SK-N-MC (cell line): ENCODE measurements at regions not wholly inside any gene's neighbourhood (a gene's known extent, or its start where the extent isn't known, plus 50 kb on each side); places are given as distances from the start of the nearest gene placed in this dataset.
"Not testable (repeated sequence)": the region's sequence is repeated elsewhere in the genome, so short reads cannot be mapped to it uniquely, and the experiment has no call there.

Experiments
- DNase-seq: peaks from one replicate; pipeline ENCODE4 v3.0.0-alpha.2; 2011; ENCODE audit warnings: low read depth, low spot score
- H3K27ac ChIP-seq: fragments of 200-600 bp; sonication (generic); 2 replicates; pipeline ENCODE4 v1.5.1; 2016; ENCODE audit warnings: mixed run types
- H3K36me3 ChIP-seq: fragments of 200-600 bp; sonication (generic); 2 replicates; pipeline ENCODE4 v1.6.1; 2017; ENCODE audit warnings: antibody characterized with exemption, low read length, mixed read lengths; ENCODE audit not compliant: insufficient read depth
- H3K4me3 ChIP-seq: fragments of 200-600 bp; sonication (generic); 2 replicates; pipeline ENCODE4 v1.5.1; 2016
- H3K9ac ChIP-seq: fragments of 200-600 bp; sonication (generic); 2 replicates; pipeline ENCODE4 v1.8.0; 2017; ENCODE audit warnings: mixed run types, mixed read lengths; ENCODE audit not compliant: insufficient read length
- H3K9me3 ChIP-seq: fragments of 200-600 bp; sonication (generic); 2 replicates; pipeline ENCODE4 v1.6.1; 2017; ENCODE audit warnings: low read depth, mild to moderate bottlenecking, antibody characterized with exemption, low read length, moderate library complexity, mixed read lengths
- EZH2 ChIP-seq: fragments of 200-600 bp; sonication (generic); IDR thresholded peaks from one replicate; pipeline ENCODE4 v1.6.1; 2017; ENCODE audit warnings: antibody characterized with exemption
- FOXP2 ChIP-seq: optimal IDR thresholded peaks from 2 replicates; pipeline ENCODE3; 2011; ENCODE audit warnings: mild to moderate bottlenecking, moderate library complexity; ENCODE audit not compliant: insufficient read depth; ENCODE audit errors: extremely low read length, control extremely low read depth
- POLR2AphosphoS5 ChIP-seq: IDR thresholded peaks from 2 replicates; pipeline ENCODE4 v1.6.1; 2012; ENCODE audit warnings: mild to moderate bottlenecking, low read depth, low read length, borderline replicate concordance

GRCh38 chr6:98047164-98047563 is 764.1 kb upstream of the MMS22L start:
- Histone ChIP-seq H3K36me3 (no peaks in the 10 kb centered on the region), H3K4me3 (peak overlapping the region; percentile 47), H3K27ac (peak overlapping the region; percentile 72), H3K9me3 (no peaks in the 10 kb centered on the region), H3K9ac (no peak overlapping the region)
- DNase-seq = no peak
- no peak for TF ChIP-seq EZH2
- no peak for TF ChIP-seq POLR2AphosphoS5
- TF ChIP-seq FOXP2 = no peak

- TF ChIP-seq EZH2 (no peak), FOXP2 (no peak), POLR2AphosphoS5 (no peak)
- Histone ChIP-seq H3K27ac (no peak overlapping the region), H3K36me3 (no peaks in the 10 kb centered on the region), H3K9ac (no peak overlapping the region), H3K9me3 (no peaks in the 10 kb centered on the region), H3K4me3 (no peak overlapping the region)
- no peak for DNase-seq
Measured at GRCh38 chr6:98047871-98048270, 764.9 kb upstream of the MMS22L start.

- peak overlapping the region; percentile 37; the same call in 1 of the 2 replicates for H3K27ac ChIP-seq
- no peak for TF ChIP-seq EZH2
- no peak for TF ChIP-seq FOXP2
- no peak for TF ChIP-seq POLR2AphosphoS5
- DNase-seq = no peak
- no peaks in the 10 kb centered on the region for H3K36me3 ChIP-seq
- no peak overlapping the region for H3K9ac ChIP-seq
- no peaks in the 10 kb centered on the region for H3K9me3 ChIP-seq
- no peak overlapping the region for H3K4me3 ChIP-seq
Measured at GRCh38 chr6:98054453-98054852, 771.4 kb upstream of the MMS22L start.

DNA sequence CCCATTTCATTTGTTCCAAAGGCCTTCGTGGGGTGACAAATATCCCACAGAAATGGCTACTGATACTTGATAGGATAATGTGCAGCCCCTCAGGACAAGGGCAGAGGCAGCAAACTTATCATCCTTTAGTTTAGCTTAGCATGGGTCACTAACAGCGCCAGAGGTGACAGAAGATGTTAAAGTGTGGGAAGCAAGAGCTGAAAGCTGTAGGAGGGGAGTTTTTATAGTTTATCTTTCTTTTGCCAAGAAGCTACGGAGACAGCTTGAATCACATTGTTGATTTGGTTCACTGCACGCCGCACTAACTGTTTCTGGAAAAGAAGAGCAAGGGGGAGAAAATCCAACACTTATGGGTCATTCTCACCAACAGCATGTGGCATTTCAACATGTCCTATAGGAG is 773.9 kb upstream of the MMS22L start:
- H3K9ac ChIP-seq = no peak overlapping the region
- H3K4me3 ChIP-seq = no peak overlapping the region
- no peaks in the 10 kb centered on the region for H3K36me3 ChIP-seq
- DNase-seq = no peak
- no peaks in the 10 kb centered on the region for H3K9me3 ChIP-seq
- TF ChIP-seq POLR2AphosphoS5 (no peak), FOXP2 (no peak), EZH2 (no peak)
- no peak overlapping the region for H3K27ac ChIP-seq

- no peaks in the 10 kb centered on the region for H3K9me3 ChIP-seq
- H3K36me3 ChIP-seq = no peaks in the 10 kb centered on the region
- no peak overlapping the region for H3K4me3 ChIP-seq
- no peak for DNase-seq
- H3K27ac ChIP-seq = no peak overlapping the region
- TF ChIP-seq FOXP2 = no peak
- TF ChIP-seq EZH2 = no peak
- TF ChIP-seq POLR2AphosphoS5 = no peak
- H3K9ac ChIP-seq = no peak overlapping the region
Measured at GRCh38 chr6:98067375-98067774, 767.0 kb upstream of the POU3F2 start.

DNA sequence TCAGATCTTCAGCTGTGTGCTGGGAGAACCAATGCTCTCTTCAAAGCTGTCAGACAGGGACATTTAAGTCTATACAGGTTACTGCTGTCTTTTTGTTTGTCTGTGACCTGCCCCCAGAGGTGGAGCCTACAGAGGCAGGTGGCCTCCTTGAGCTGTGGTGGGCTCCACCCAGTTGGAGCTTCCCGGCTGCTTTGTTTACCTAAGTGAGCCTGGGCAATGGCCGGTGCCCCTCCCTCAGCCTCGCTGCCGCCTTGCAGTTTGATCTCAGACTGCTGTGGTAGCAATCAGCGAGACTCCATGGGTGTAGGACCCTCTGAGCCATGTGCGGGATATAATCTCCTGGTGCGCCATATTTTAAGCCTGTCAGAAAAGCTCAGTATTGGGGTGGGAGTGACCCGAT is 745.8 kb upstream of the POU3F2 start:
- not testable (repeated sequence) for H3K9me3 ChIP-seq, DNase-seq, H3K9ac ChIP-seq, H3K27ac ChIP-seq, H3K4me3 ChIP-seq, H3K36me3 ChIP-seq

DNA sequence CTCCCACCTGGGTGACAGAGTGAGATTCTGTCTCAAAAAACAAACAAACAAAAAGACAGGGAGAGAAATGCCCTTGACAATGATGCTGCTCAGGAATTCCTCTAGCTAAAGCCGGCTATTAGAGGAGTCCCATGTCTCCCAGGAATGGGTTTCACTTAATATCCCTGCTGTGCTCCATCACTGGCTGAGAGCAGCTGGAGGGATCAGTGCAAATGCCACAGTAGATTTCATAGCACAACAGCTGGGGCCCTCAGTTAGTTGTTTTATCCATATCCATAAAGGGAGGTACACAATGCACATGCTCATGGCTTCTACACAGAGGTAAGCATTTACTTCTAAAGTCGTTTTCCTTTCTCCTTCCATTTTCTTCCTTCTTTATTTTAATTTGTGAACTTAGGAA is 742.0 kb upstream of the POU3F2 start:
- no peak overlapping the region for H3K4me3 ChIP-seq
- no peaks in the 10 kb centered on the region for H3K9me3 ChIP-seq
- no peak for DNase-seq
- no peak overlapping the region for H3K27ac ChIP-seq
- no peak overlapping the region for H3K9ac ChIP-seq
- no peak for TF ChIP-seq FOXP2
- TF ChIP-seq EZH2 = no peak
- TF ChIP-seq POLR2AphosphoS5 = no peak
- H3K36me3 ChIP-seq = no peaks in the 10 kb centered on the region

- Histone ChIP-seq H3K4me3 (no peak overlapping the region), H3K9ac (no peak overlapping the region), H3K36me3 (no peaks in the 10 kb centered on the region), H3K9me3 (no peaks in the 10 kb centered on the region), H3K27ac (no peak overlapping the region)
- TF ChIP-seq FOXP2 = no peak
- TF ChIP-seq POLR2AphosphoS5 = no peak
- no peak for TF ChIP-seq EZH2
- DNase-seq = no peak
Measured at GRCh38 chr6:98094696-98095095, 739.7 kb upstream of the POU3F2 start.

DNA sequence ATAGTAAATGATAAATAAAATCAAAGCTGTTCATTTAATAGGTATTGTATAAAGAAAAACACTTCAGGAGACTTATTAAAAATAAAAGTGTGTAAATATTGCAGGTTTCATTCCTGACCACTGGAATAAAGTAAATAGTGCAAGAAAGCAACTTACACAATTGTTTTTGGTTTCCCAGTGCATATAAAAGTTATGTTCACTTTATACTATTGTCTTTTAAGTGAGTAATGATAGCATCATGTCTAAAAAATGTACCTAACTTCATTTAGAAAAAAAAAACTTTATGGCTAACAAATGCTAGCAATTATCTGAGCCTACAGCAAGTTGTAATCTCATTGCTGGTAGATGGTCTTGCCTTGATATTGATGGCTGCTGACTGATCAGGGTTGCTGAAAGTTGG is 726.6 kb upstream of the POU3F2 start:
- TF ChIP-seq FOXP2 = no peak
- no peak for TF ChIP-seq EZH2
- TF ChIP-seq POLR2AphosphoS5 = no peak
- H3K36me3 ChIP-seq = no peaks in the 10 kb centered on the region
- DNase-seq = no peak
- H3K9me3 ChIP-seq = no peaks in the 10 kb centered on the region
- H3K9ac ChIP-seq = no peak overlapping the region
- no peak overlapping the region for H3K4me3 ChIP-seq
- no peak overlapping the region for H3K27ac ChIP-seq
